ENCODE measurements at regions not wholly inside any gene's neighbourhood (a gene's known extent, or its start where the extent isn't known, plus 50 kb on each side); places are given as distances from the start of the nearest gene placed in this dataset.

DNA sequence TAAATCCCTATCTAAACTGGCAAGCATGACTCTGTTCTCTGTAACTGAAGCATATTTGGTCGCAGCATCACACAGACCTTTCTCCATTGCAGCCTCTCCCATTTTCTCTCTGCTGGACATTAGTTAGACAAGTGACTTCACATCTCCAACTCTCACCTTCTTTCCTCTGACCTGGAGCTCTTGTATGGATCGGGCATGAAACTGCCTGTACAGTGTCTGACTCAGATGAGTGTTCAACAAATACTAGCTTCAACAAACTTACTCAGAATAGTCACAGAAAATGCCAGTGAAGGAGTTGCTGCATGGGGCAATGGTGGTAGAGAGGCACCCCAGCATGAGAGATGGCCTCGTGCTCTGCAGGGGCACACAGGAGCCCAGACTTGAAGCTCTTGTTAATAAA lies 104.7 kb upstream of the COPS8 start:
- no peak overlapping the region for H3K4me3 ChIP-seq (ENCODE audit: low read depth, poor library complexity, severe bottlenecking)
- TF ChIP-seq POLR2A (IDR thresholded peaks at IDR 0.05) = no peak
- TF ChIP-seq, protein P1, sequence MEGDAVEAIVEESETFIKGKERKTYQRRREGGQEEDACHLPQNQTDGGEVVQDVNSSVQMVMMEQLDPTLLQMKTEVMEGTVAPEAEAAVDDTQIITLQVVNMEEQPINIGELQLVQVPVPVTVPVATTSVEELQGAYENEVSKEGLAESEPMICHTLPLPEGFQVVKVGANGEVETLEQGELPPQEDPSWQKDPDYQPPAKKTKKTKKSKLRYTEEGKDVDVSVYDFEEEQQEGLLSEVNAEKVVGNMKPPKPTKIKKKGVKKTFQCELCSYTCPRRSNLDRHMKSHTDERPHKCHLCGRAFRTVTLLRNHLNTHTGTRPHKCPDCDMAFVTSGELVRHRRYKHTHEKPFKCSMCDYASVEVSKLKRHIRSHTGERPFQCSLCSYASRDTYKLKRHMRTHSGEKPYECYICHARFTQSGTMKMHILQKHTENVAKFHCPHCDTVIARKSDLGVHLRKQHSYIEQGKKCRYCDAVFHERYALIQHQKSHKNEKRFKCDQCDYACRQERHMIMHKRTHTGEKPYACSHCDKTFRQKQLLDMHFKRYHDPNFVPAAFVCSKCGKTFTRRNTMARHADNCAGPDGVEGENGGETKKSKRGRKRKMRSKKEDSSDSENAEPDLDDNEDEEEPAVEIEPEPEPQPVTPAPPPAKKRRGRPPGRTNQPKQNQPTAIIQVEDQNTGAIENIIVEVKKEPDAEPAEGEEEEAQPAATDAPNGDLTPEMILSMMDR (IDR thresholded peaks at IDR 0.05) = no peak
- intact Hi-C loops (cut with DNase I; ENCODE audit: low total_unique reads) = no loop called here
- 90 to 91% methylated on average over 3 of the region's 3 CpGs for WGBS, 2 donors
- DNase-seq (ENCODE audit: low spot score in 2 of 2) = no peak

DNA sequence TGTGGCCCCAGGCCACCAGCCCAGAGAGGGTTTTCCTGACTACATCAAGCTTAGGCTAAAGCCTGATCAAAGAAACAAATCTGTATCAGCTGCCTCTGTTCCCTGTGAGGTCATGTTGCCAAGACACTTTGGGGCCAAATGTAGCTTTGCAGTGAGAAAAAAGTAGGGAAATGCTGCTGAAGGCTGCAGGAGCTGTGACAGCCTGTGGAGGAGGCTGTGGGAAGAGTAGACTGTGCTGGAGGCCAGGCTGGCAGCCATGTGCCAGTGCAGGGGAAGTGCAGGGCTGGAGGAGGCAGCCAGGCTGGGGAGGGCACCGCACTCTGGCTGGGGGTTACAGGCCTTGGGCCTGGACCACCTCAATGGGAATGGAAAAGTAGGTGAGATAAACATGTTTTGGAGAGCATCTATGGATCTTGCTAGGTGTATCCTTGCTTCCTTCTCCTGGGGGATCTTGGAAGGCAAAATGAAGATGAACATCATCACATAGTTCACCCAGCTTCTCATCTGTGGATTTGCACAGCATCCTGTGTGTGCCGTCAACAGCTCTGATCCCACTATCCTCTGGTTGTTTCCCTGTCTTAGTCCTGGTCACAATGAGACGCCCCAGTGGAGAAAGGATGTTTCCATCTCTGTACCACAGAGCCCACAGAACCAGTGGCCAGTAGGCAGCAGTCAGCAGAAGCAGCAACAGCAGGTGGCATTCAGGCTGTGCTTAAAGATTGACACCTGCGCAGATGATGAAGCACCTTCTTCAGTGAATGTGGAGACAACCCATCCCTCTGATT lies 103.8 kb upstream of the COPS8 start:
- 96 to 97% methylated on average over 4 of the region's 4 CpGs for WGBS, 2 donors
- no peak overlapping the region for H3K4me3 ChIP-seq (ENCODE audit: low read depth, poor library complexity, severe bottlenecking)
- intact Hi-C loops (cut with DNase I; ENCODE audit: low total_unique reads) = no loop called here
- no peak for DNase-seq (ENCODE audit: low spot score in 2 of 2)
- TF ChIP-seq, protein P1 (IDR thresholded peaks at IDR 0.05) = no peak

DNA sequence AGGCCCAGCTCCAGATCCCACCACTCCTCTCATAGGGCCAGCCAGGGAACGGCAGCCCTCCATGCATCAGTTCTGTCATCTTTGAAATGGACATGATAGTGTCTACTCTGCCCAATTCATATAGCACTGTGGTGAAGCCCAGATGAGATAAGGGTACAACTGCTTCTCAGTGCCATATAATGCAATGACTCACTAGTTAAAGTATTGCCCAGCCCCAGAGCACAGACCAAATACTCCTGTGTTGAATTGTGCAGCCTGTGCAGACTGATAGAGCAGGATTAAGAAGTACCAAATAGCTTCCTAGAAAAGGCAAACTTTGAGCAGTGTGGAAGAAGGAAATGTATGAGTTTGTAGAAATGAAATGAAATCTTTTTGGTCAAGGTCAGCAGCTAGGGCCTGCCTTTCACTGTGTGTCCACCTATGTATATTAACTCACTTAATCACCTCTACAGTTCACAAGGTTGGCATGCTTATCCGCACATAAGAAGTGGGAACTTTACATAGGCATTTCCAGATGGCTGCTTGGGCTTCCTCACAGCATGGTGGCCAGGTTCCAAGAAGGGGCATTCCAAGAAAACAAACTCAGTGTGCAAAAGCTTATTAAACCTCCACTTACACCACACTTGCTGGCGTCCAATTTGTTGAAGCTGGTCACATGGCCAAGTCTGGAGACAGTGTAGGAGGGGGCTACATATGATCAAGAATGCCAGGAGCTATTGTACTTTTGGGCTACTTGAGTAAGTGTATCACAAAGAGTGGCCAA lies 102.8 kb upstream of the COPS8 start:
- H3K4me3 ChIP-seq (ENCODE audit: low read depth, poor library complexity, severe bottlenecking) = no peak overlapping the region
- WGBS, 2 donors = 93 to 100% methylated on average over 3 of the region's 3 CpGs
- no peak for DNase-seq (ENCODE audit: low spot score in 2 of 2)
- intact Hi-C loops (cut with DNase I; ENCODE audit: low total_unique reads) = no loop called here
- TF ChIP-seq POLR2A (IDR thresholded peaks at IDR 0.05) = no peak
- TF ChIP-seq, protein P1 (IDR thresholded peaks at IDR 0.05) = no peak

DNA sequence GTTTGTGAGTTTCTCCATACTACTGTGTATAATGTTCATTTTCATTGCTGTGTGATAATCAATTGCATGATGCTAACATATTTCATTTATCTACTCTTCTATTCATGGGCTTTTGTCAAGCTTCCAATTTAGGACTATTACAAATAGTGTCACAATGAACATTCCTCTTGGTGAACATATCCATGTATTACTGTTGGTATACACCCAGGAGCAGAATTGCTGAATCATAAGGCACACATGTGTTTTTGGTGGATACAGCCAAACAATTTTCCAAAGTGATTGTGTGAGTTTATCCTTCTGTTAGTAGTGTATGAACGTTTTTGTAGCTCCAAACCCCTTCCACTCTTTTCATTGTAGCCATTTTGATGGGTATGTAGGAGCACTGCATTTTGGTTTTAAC lies 101.6 kb upstream of the COPS8 start:
- H3K4me3 ChIP-seq (ENCODE audit: low read depth, poor library complexity, severe bottlenecking) = no peak overlapping the region
- DNase-seq (ENCODE audit: low spot score in 2 of 2) = no peak

GRCh38 chr2:236985761-236986339 lies 99.8 kb upstream of the COPS8 start:
- WGBS, 2 donors = 66 to 70% methylated on average over 7 of the region's 7 CpGs
- no peak for TF ChIP-seq POLR2A (IDR thresholded peaks at IDR 0.05)
- TF ChIP-seq, protein P1 (IDR thresholded peaks at IDR 0.05) = no peak
- H3K4me3 ChIP-seq (ENCODE audit: low read depth, poor library complexity, severe bottlenecking) = no peak overlapping the region
- intact Hi-C loops (cut with DNase I; ENCODE audit: low total_unique reads) = no loop called here
- no peak for DNase-seq (ENCODE audit: low spot score in 2 of 2)

More for the DNA sequence above, 101.6 kb upstream of the COPS8 start:
- 33 to 43% methylated on average over 1 of the region's 1 CpG for WGBS, 2 donors
- intact Hi-C loops (cut with DNase I; ENCODE audit: low total_unique reads) = no loop called here
- TF ChIP-seq, protein P1 (IDR thresholded peaks at IDR 0.05) = no peak
- no peak for TF ChIP-seq POLR2A (IDR thresholded peaks at IDR 0.05)
